ENCODE measurements at regions not wholly inside any gene's neighbourhood (a gene's known extent, or its start where the extent isn't known, plus 50 kb on each side); places are given as distances from the start of the nearest gene placed in this dataset.

GRCh38 chr2:239846789-239847676 is 178.1 kb downstream of the NDUFA10 start:
- H3K4me1 ChIP-seq (ENCODE audit: insufficient read depth, low read length), result no peaks in the 10 kb centered on the region
- H3K36me3 ChIP-seq (ENCODE audit: insufficient read depth, low read depth, low read length), result no peaks in the 10 kb centered on the region
- no peak overlapping the region for H3K27ac ChIP-seq (ENCODE audit: low read length)
- no peaks in the 10 kb centered on the region for H3K27me3 ChIP-seq (ENCODE audit: insufficient read depth, low read length)
- no peak overlapping the region for H3K9ac ChIP-seq (ENCODE audit: low read depth, low read length)
- no peak overlapping the region for H3K4me3 ChIP-seq (ENCODE audit: low read length)
- peaks cover 22% of the 10 kb centered on the region; the same call in 1 of the 2 replicates for H3K9me3 ChIP-seq (ENCODE audit: insufficient read depth, low read depth, low read length)

DNA sequence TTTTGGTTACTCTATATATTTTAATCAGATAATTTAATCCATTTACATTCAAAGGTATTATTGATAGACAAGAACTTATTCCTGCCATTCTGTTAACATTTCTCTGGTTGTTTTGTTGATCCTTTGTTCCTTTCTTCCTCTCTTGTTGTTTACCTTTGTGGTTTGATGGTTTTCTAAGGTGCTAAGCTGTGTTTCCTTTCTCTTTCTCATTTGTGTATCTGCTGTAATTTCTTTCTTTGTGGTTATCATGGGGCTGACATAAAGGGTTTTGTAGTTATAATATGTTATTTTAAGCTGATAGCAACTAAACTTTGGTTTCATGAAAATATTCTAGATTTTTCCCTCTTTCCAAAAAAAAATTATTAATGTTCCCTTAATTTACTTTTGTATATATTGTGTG is 179.2 kb downstream of the NDUFA10 start:
- H3K36me3 ChIP-seq (ENCODE audit: insufficient read depth, low read depth, low read length), result no peaks in the 10 kb centered on the region
- no peaks in the 10 kb centered on the region for H3K4me1 ChIP-seq (ENCODE audit: insufficient read depth, low read length)
- H3K27ac ChIP-seq (ENCODE audit: low read length), result no peak overlapping the region
- H3K9me3 ChIP-seq (ENCODE audit: insufficient read depth, low read depth, low read length), result peaks cover 18% of the 10 kb centered on the region; the same call in 1 of the 2 replicates
- no peak overlapping the region for H3K4me3 ChIP-seq (ENCODE audit: low read length)
- H3K27me3 ChIP-seq (ENCODE audit: insufficient read depth, low read length), result no peaks in the 10 kb centered on the region
- H3K9ac ChIP-seq (ENCODE audit: low read depth, low read length), result no peak overlapping the region

DNA sequence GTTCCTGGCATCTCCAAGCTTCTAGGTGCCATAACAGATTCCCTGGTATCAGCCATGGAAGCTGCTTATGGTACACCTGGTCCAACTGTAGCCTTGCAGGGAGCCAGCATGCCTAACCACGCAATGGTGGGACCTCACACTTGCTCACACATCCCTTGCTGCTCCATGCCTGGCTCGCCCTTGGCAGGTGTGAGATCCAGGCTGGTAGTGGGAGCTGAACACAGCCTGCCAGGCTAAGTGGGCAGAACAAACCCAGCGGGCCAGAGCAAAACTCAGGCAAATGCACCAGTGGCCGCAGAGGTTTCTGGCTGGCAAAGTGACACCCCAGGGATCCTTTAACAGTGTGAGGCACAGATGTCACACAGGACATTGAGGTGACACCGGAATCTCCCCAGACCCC is 185.8 kb downstream of the NDUFA10 start:
- H3K4me3 ChIP-seq (ENCODE audit: low read length), result no peak overlapping the region
- no peak overlapping the region for H3K9ac ChIP-seq (ENCODE audit: low read depth, low read length)
- no peak overlapping the region for H3K27ac ChIP-seq (ENCODE audit: low read length)
- 0 out of 2 replicates have a peak, but pooled peaks cover 5% of the 10 kb centered on the region for H3K9me3 ChIP-seq (ENCODE audit: insufficient read depth, low read depth, low read length)
- no peaks in the 10 kb centered on the region for H3K27me3 ChIP-seq (ENCODE audit: insufficient read depth, low read length)
- H3K4me1 ChIP-seq (ENCODE audit: insufficient read depth, low read length), result no peaks in the 10 kb centered on the region
- no peaks in the 10 kb centered on the region for H3K36me3 ChIP-seq (ENCODE audit: insufficient read depth, low read depth, low read length)

DNA sequence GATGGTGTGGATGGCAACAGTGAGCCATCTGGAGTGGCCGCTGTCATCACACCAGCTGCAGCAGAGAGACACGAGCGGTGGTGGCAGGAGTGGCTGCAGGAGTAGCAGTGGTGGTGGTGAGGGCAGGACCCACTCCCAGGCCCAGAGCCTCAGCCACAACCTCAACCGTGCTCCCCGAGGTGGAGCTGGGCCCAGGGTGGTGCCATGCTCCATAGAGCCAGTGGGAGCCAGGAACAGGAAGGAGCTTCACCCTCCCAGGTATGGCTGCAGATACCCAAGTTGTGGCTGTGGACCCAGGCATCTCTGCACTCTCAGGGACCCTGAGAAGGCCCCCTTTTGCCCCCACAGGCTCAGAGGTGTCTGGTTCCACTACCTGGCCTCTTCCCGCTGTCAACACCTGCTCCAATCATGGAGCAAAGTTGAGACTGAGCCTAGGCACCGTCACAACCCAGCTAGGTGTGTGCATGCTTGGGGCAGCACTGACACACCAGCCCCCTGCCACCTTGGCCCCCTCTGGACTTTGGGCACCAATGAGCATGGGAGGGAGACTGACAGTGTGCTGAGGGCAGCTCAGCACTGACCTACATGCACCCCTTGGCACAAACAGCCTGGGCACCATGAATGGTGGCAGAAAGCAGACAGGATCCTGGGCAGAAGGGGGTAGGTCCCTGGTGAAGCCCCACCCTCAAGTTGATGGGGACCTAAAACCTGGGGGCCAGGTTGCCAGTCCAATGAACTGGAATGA is 188.9 kb downstream of the NDUFA10 start:
- Histone ChIP-seq H3K9me3 (ENCODE audit: insufficient read depth, low read depth, low read length) (no peaks in the 10 kb centered on the region), H3K36me3 (ENCODE audit: insufficient read depth, low read depth, low read length) (no peaks in the 10 kb centered on the region), H3K4me1 (ENCODE audit: insufficient read depth, low read length) (peaks cover 7% of the 10 kb centered on the region; the same call in 1 of the 2 replicates), H3K27me3 (ENCODE audit: insufficient read depth, low read length) (no peaks in the 10 kb centered on the region), H3K4me3 (ENCODE audit: low read length) (no peak overlapping the region), H3K27ac (ENCODE audit: low read length) (no peak overlapping the region), H3K9ac (ENCODE audit: low read depth, low read length) (no peak overlapping the region)

GRCh38 chr2:239835056-239835455 is 190.1 kb downstream of the NDUFA10 start:
- H3K27ac ChIP-seq (ENCODE audit: low read length), result no peak overlapping the region
- no peak overlapping the region for H3K9ac ChIP-seq (ENCODE audit: low read depth, low read length)
- H3K27me3 ChIP-seq (ENCODE audit: insufficient read depth, low read length), result no peaks in the 10 kb centered on the region
- H3K36me3 ChIP-seq (ENCODE audit: insufficient read depth, low read depth, low read length), result no peaks in the 10 kb centered on the region
- H3K4me3 ChIP-seq (ENCODE audit: low read length), result no peak overlapping the region
- peaks cover 7% of the 10 kb centered on the region; the same call in 1 of the 2 replicates for H3K4me1 ChIP-seq (ENCODE audit: insufficient read depth, low read length)
- no peaks in the 10 kb centered on the region for H3K9me3 ChIP-seq (ENCODE audit: insufficient read depth, low read depth, low read length)

GRCh38 chr2:239834143-239834542 is 191.0 kb downstream of the NDUFA10 start:
- Histone ChIP-seq H3K9ac (ENCODE audit: low read depth, low read length) (no peak overlapping the region), H3K27me3 (ENCODE audit: insufficient read depth, low read length) (no peaks in the 10 kb centered on the region), H3K36me3 (ENCODE audit: insufficient read depth, low read depth, low read length) (no peaks in the 10 kb centered on the region), H3K9me3 (ENCODE audit: insufficient read depth, low read depth, low read length) (no peaks in the 10 kb centered on the region), H3K4me3 (ENCODE audit: low read length) (no peak overlapping the region), H3K4me1 (ENCODE audit: insufficient read depth, low read length) (peaks cover 7% of the 10 kb centered on the region; the same call in 1 of the 2 replicates), H3K27ac (ENCODE audit: low read length) (no peak overlapping the region)

DNA sequence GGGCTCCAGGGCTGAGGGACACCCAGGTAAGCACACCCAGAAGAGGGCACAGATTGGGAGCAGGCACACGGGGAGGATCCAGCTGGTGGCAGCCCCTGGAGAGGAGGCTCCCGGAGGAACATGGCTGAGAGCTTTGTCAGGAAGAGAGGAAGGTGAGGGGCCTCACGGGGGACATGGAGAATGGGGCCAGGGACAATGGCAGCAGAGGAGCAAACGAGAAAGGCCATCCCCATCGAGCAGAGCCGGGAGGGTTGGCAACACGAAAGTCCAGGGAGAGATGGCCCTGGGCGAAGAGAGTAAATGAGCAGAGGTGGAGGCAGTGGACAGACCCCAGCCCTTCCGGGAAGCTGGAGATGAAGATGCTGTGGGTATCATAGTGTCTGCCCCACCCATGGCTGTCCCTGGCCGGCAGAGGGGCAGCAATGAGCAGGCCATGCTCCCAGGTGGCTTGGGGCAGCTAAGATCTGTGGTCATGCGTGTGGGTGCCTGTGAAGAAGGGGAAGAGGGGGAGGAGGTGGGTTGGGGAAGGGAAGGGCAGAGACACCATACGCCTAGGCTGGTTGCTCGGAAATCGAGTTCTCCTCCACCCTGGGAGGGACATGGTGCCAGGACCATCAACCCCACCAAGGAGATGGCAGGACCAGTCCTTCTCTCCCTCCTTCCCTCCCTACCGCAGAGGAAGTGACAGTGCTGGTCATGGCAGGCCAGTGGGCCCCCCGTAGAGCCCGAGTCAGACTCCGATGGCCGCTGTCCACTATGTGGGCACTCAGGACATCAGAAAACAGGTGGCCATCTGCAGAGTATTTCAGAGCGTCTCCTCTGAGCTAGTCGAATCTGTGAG is 191.7 kb downstream of the NDUFA10 start:
- no peaks in the 10 kb centered on the region for H3K9me3 ChIP-seq (ENCODE audit: insufficient read depth, low read depth, low read length)
- H3K27me3 ChIP-seq (ENCODE audit: insufficient read depth, low read length), result no peaks in the 10 kb centered on the region
- no peak overlapping the region for H3K4me3 ChIP-seq (ENCODE audit: low read length)
- H3K36me3 ChIP-seq (ENCODE audit: insufficient read depth, low read depth, low read length), result no peaks in the 10 kb centered on the region
- H3K4me1 ChIP-seq (ENCODE audit: insufficient read depth, low read length), result peaks cover 7% of the 10 kb centered on the region; the same call in 1 of the 2 replicates
- H3K9ac ChIP-seq (ENCODE audit: low read depth, low read length), result no peak overlapping the region
- H3K27ac ChIP-seq (ENCODE audit: low read length), result no peak overlapping the region

GRCh38 chr2:239832490-239833268 is 192.5 kb downstream of the NDUFA10 start:
- Histone ChIP-seq H3K4me3 (ENCODE audit: low read length) (no peak overlapping the region), H3K9ac (ENCODE audit: low read depth, low read length) (no peak overlapping the region), H3K4me1 (ENCODE audit: insufficient read depth, low read length) (peaks cover 7% of the 10 kb centered on the region; the same call in 1 of the 2 replicates), H3K36me3 (ENCODE audit: insufficient read depth, low read depth, low read length) (no peaks in the 10 kb centered on the region), H3K27ac (ENCODE audit: low read length) (no peak overlapping the region), H3K27me3 (ENCODE audit: insufficient read depth, low read length) (no peaks in the 10 kb centered on the region), H3K9me3 (ENCODE audit: insufficient read depth, low read depth, low read length) (no peaks in the 10 kb centered on the region)

DNA sequence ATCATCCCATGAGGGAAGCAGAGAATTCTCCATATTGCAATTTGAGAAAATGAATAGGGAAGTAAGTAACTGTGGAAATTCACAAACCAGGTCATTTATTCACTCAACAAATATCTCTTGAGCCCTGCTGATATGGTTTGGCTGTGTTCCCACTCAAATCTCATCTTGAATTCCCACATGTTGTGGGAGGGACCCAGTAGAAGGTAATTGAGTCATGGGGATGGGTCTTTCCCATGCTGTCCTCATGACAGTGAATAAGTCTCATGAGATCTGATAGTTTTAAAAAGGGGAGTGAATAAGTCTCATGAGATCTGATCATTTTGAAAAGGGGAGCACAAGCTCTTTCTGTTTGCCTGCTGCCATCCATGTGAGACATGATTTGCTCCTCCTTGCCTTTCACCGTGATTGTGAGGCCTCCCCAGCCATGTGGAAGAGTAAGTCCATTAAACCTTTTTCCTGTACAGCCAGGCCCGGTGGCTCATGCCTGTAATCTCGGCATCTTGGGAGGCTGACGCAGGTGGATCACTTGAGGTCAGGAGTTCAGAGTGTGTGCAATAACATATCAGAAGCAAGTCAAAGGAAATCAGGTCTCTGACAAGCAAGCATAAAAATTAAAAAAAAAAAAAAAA is 193.2 kb downstream of the NDUFA10 start:
- peaks cover 7% of the 10 kb centered on the region; the same call in 1 of the 2 replicates for H3K4me1 ChIP-seq (ENCODE audit: insufficient read depth, low read length)
- H3K9ac ChIP-seq (ENCODE audit: low read depth, low read length), result no peak overlapping the region
- H3K9me3 ChIP-seq (ENCODE audit: insufficient read depth, low read depth, low read length), result no peaks in the 10 kb centered on the region
- H3K4me3 ChIP-seq (ENCODE audit: low read length), result no peak overlapping the region
- H3K27me3 ChIP-seq (ENCODE audit: insufficient read depth, low read length), result no peaks in the 10 kb centered on the region
- no peak overlapping the region for H3K27ac ChIP-seq (ENCODE audit: low read length)
- H3K36me3 ChIP-seq (ENCODE audit: insufficient read depth, low read depth, low read length), result no peaks in the 10 kb centered on the region

- peaks cover 7% of the 10 kb centered on the region; the same call in 1 of the 2 replicates for H3K4me1 ChIP-seq (ENCODE audit: insufficient read depth, low read length)
- no peaks in the 10 kb centered on the region for H3K36me3 ChIP-seq (ENCODE audit: insufficient read depth, low read depth, low read length)
- no peak overlapping the region for H3K9ac ChIP-seq (ENCODE audit: low read depth, low read length)
- no peak overlapping the region for H3K4me3 ChIP-seq (ENCODE audit: low read length)
- H3K27me3 ChIP-seq (ENCODE audit: insufficient read depth, low read length), result no peaks in the 10 kb centered on the region
- H3K27ac ChIP-seq (ENCODE audit: low read length), result no peak overlapping the region
- H3K9me3 ChIP-seq (ENCODE audit: insufficient read depth, low read depth, low read length), result no peaks in the 10 kb centered on the region
Observed at GRCh38 chr2:239831001-239831731, 194.0 kb downstream of the NDUFA10 start.

Data from iPS-20b (cell line).